DND-41 (cell line): ENCODE measurements at regions not wholly inside any gene's neighbourhood (a gene's known extent, or its start where the extent isn't known, plus 50 kb on each side); places are given as distances from the start of the nearest gene placed in this dataset.

Source experiments
- CTCF ChIP-seq: IDR thresholded peaks from 2 replicates; pipeline ENCODE4 v1.5.1; 2012; ENCODE audit warnings: borderline replicate concordance, low read length, moderate library complexity, mild to moderate bottlenecking; ENCODE audit not compliant: poor library complexity, severe bottlenecking; ENCODE audit errors: extremely low read depth
- EZH2 ChIP-seq: IDR thresholded peaks from 3 replicates; pipeline ENCODE4 v1.6.1; 2012; ENCODE audit warnings: borderline replicate concordance, low read depth, mild to moderate bottlenecking, moderate library complexity, low read length, inconsistent platforms; ENCODE audit not compliant: severe bottlenecking

DNA sequence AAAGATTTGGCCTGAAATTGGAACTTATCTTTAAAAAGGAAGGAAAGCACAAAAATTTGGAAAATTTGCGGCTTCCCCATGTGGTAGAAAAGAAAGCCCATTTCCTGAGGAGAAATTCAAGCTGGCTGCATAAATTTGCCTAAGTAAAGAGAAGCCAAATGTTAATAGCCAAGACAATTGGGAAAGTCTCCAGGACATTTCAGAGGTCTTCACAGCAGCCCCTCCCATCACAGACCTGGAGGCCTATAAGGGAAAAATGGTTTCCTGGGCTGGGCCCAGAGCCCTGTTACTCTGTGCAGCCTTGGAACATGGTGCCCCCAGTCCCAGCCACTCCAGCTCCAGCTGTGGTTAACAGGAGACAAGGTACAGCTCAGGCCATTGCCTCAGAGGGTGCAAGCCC lies 736.5 kb downstream of the HACE1 start:
- TF ChIP-seq CTCF = no peak
- no peak for TF ChIP-seq EZH2
